Fibroblast of lung (primary cell): ENCODE measurements at regions not wholly inside any gene's neighbourhood (a gene's known extent, or its start where the extent isn't known, plus 50 kb on each side); places are given as distances from the start of the nearest gene placed in this dataset.
A peak's percentile ranks its signal among the peaks of the same experiment; 100 is the strongest.
"Not testable (repeated sequence)": the region's sequence is repeated elsewhere in the genome, so short reads cannot be mapped to it uniquely, and the experiment has no call there.

Source experiments
- DNase-seq, 2 donors: peaks; one replicate each; pipeline versions ENCODE4 v3.0.0 to v3.0.0-alpha.2; 2010; ENCODE audit warnings: low read depth in 2 of 2
- H2AFZ ChIP-seq: 2 replicates; pipeline ENCODE4 v1.5.1; 2012; ENCODE audit warnings: low read length, control low read depth, inconsistent platforms
- H3K27ac ChIP-seq: 2 replicates; pipeline ENCODE4 v1.5.1; 2011; ENCODE audit warnings: low read length, control low read depth; ENCODE audit not compliant: insufficient read depth
- H3K27me3 ChIP-seq: 2 replicates; pipeline ENCODE4 v1.5.1; 2011; ENCODE audit warnings: mild to moderate bottlenecking, low read length; ENCODE audit not compliant: control insufficient read depth, insufficient read depth
- H3K36me3 ChIP-seq: 2 replicates; pipeline ENCODE4 v1.5.1; 2011; ENCODE audit warnings: low read length; ENCODE audit not compliant: control insufficient read depth, insufficient read depth
- H3K4me1 ChIP-seq: 2 replicates; pipeline ENCODE4 v1.5.1; 2011; ENCODE audit warnings: low read length; ENCODE audit not compliant: control insufficient read depth, insufficient read depth; ENCODE audit errors: extremely low read depth
- H3K4me2 ChIP-seq: 2 replicates; pipeline ENCODE4 v1.5.1; 2011; ENCODE audit warnings: low read length, control low read depth; ENCODE audit not compliant: insufficient read depth; ENCODE audit errors: extremely low read depth
- H3K4me3 ChIP-seq, 4 experiments: fragments of 200-600 bp in 1 of 4; sonication (generic) in 1 of 4; replicated peaks in 1 of 4; 2 replicates each; pipeline ENCODE4 v1.5.1; 2011 to 2016; ENCODE audit warnings: low read length in 4 of 4, low read depth in 3 of 4, mild to moderate bottlenecking in 3 of 4, control low read depth in 2 of 4, inconsistent platforms in 1 of 4, mixed read lengths in 1 of 4; ENCODE audit not compliant: insufficient read depth in 1 of 4; ENCODE audit errors: control extremely low read depth in 1 of 4
- H3K79me2 ChIP-seq: 2 replicates; pipeline ENCODE4 v1.5.1; 2012; ENCODE audit warnings: mild to moderate bottlenecking, low read length, inconsistent platforms; ENCODE audit not compliant: control insufficient read depth, insufficient read depth
- H3K9ac ChIP-seq: 2 replicates; pipeline ENCODE4 v1.5.1; 2011; ENCODE audit warnings: mild to moderate bottlenecking, low read length, control low read depth; ENCODE audit not compliant: insufficient read depth
- H3K9me3 ChIP-seq: 2 replicates; pipeline ENCODE4 v1.5.1; 2012; ENCODE audit warnings: low read depth, low read length; ENCODE audit not compliant: control insufficient read depth, insufficient read depth
- H4K20me1 ChIP-seq: 2 replicates; pipeline ENCODE4 v1.5.1; 2011; ENCODE audit warnings: low read length; ENCODE audit not compliant: control insufficient read depth, insufficient read depth; ENCODE audit errors: extremely low read depth
- EZH2 ChIP-seq: IDR thresholded peaks from 2 replicates; pipeline ENCODE4 v1.5.1; 2012; ENCODE audit warnings: low read length, control low read depth, mild to moderate bottlenecking; ENCODE audit errors: missing control alignments
- TF ChIP-seq, protein P1 (sequence below), 2 donors: IDR thresholded peaks in 1 of 2; conservative IDR thresholded peaks in 1 of 2; 1 replicate in 1 of 2; 2 replicates in 1 of 2; pipeline ENCODE4 v1.5.1; 2011 to 2012; ENCODE audit warnings: low read length in 2 of 2, control low read depth in 1 of 2, inconsistent platforms in 1 of 2, low read depth in 1 of 2, mild to moderate bottlenecking in 1 of 2

DNA sequence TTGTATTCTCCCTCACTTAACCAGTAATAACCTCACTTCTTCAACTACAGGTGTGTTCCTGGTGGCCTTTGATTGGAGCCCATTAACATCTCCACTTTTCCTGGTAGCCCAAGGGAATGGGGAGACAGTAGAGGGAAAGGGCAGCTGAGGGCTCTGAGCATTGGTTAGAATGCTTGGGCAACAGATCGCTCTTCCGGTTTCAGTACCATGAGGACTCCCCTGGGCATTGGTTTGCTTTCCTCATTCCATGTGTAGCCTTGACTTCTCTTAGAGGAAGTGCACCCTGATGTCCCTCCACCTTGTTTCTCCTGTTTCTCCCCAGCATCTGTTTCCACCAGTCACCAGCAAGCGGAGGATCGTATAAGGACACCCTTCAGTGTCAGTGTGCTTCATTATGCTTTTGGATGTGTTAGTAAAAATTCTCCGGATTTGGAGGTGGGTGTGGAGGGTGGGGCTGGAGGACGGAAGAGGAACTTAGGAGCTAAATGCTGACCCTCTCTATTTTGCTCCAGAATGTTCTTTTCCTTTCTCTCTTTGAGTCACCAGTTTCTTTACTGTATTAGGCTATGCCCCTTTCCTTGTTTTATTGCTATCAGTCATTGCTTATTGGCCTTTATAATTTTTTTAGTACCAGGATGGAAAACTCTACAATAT is 50.6 kb upstream of the ZNG1B start:
- not testable (repeated sequence) for H3K27me3 ChIP-seq, H3K4me2 ChIP-seq, H3K36me3 ChIP-seq, H3K27ac ChIP-seq, H3K4me3 ChIP-seq, H3K79me2 ChIP-seq, H3K4me1 ChIP-seq, H4K20me1 ChIP-seq, DNase-seq, H3K9ac ChIP-seq, H2AFZ ChIP-seq, H3K9me3 ChIP-seq

DNA sequence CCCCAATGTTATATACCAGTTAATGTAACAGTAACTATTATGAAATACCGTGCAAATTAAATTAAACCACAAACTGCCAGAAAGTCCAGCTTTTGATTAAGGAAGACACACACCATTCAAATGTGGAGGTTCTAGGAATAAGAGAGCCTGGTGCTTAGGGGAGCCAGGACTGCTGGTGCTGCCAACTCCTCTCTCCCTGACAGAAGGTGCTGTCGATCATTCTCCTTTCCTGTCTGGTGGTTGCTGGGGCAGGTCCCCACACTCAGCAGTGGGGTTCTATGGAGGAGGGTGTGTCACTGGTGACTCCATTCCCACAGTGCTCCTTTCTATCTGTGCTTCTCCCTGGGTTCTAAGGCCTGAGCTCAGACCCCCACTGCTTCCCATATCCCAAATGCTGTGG is 57.9 kb upstream of the ZNG1B start:
- H3K27me3 ChIP-seq, DNase-seq, H3K79me2 ChIP-seq, H3K9ac ChIP-seq, H3K4me2 ChIP-seq, H3K36me3 ChIP-seq, H3K9me3 ChIP-seq, H4K20me1 ChIP-seq, H2AFZ ChIP-seq, H3K4me1 ChIP-seq, H3K27ac ChIP-seq, H3K4me3 ChIP-seq: not testable (repeated sequence)

DNA sequence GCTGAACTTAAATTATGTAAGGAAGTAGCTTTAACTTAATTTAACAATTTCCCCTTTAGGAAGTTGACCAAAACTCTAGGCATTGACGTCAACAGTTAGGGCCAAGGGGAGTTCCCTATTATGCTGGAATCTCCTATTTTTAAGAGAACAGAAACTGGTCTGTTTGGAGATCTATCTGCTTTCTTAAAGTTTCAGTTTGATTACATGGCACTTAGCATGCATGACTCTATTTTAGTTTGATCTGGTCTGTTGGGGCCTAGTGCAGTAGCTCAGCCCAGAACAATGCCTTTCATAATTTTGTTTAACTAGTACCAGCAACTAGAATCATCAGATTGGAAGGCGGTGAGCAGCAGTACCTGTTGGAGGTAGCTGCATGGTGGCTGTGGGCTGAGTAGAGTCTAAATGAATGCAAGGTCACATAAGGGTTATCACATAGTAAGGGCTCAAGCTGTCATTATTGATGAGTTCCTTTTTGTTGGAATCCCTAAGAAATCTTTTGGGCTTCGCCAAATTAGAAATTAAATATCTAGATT is 60.5 kb upstream of the ZNG1B start:
- no peaks in the 10 kb centered on the region for H3K4me1 ChIP-seq
- peaks cover 3% of the 10 kb centered on the region for H3K27me3 ChIP-seq
- H3K9me3 ChIP-seq = no peaks in the 10 kb centered on the region
- TF ChIP-seq EZH2 = no peak
- TF ChIP-seq, protein P1, sequence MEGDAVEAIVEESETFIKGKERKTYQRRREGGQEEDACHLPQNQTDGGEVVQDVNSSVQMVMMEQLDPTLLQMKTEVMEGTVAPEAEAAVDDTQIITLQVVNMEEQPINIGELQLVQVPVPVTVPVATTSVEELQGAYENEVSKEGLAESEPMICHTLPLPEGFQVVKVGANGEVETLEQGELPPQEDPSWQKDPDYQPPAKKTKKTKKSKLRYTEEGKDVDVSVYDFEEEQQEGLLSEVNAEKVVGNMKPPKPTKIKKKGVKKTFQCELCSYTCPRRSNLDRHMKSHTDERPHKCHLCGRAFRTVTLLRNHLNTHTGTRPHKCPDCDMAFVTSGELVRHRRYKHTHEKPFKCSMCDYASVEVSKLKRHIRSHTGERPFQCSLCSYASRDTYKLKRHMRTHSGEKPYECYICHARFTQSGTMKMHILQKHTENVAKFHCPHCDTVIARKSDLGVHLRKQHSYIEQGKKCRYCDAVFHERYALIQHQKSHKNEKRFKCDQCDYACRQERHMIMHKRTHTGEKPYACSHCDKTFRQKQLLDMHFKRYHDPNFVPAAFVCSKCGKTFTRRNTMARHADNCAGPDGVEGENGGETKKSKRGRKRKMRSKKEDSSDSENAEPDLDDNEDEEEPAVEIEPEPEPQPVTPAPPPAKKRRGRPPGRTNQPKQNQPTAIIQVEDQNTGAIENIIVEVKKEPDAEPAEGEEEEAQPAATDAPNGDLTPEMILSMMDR (conservative IDR thresholded peaks at IDR 0.05 in 1 of 2, IDR thresholded peaks at IDR 0.05 in 1 of 2; ENCODE audit: low read depth in 1 of 2, low read length in 2 of 2) = no peak
- H3K36me3 ChIP-seq = no peaks in the 10 kb centered on the region
- no peak overlapping the region for H3K9ac ChIP-seq
- no peak overlapping the region for H3K27ac ChIP-seq
- DNase-seq = no peak
- no peak overlapping the region for H3K4me3 ChIP-seq
- no peaks in the 10 kb centered on the region for H3K79me2 ChIP-seq
- H3K4me2 ChIP-seq = no peak overlapping the region
- no peaks in the 10 kb centered on the region for H4K20me1 ChIP-seq
- no peak overlapping the region for H2AFZ ChIP-seq

DNA sequence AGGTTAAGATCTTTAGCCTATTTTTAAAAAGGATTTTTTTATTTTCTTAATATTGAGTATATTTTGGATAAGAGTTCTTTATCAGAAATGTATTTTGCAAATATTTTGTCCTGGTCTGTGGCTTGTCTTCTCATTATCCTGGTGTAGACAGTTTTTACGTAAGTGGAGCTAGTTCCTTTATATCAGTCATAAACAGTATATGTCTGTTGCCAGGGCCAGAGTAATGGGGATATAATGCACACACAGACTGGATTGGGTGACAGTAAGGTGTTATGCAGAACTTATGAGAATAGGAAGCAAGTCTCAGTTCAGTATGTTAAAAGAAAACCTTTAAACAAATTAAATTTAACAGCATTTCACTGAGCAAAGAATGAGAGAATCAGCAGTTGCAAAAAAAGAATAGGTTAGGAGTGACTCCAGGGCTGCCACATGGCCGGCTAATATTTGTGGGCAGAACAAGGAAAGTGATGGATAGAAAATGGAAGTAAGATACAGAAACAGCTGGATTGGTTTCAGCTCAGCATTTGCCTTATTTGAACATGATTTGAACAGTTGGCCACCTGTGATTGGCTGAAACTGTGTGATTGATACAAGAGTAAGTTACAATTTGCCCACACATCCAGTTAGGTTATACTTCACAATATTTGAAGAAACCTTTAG is 61.1 kb upstream of the ZNG1B start:
- Histone ChIP-seq H2AFZ (no peak overlapping the region), H3K4me3 (no peak overlapping the region), H3K36me3 (no peaks in the 10 kb centered on the region), H3K4me1 (no peaks in the 10 kb centered on the region), H4K20me1 (no peaks in the 10 kb centered on the region), H3K79me2 (no peaks in the 10 kb centered on the region), H3K9me3 (no peaks in the 10 kb centered on the region), H3K9ac (no peak overlapping the region), H3K27me3 (peaks cover 3% of the 10 kb centered on the region), H3K27ac (no peak overlapping the region), H3K4me2 (no peak overlapping the region)
- peak in 1 of 2 donors; percentile 7 for DNase-seq
- TF ChIP-seq EZH2 = no peak
- TF ChIP-seq, protein P1 (conservative IDR thresholded peaks at IDR 0.05 in 1 of 2, IDR thresholded peaks at IDR 0.05 in 1 of 2; ENCODE audit: low read depth in 1 of 2, low read length in 2 of 2) = no peak

DNA sequence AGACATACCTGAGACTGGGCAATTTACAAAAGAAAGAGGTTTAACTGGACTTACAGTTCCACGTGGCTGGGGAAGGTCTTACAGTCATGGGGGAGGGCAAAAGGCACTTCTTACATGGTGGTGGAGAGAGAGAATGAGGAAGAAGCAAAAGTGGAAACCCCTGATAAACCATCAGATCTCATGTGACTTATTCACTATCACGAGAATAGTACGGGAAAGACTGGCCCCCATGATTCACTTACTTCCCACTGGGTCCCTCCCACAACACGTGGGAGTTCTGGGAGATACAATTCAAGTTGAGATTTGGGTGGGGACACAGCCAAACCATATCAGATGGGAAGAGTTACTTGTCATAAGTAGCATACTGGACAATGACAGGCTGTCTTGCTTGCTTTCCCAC is 62.6 kb upstream of the ZNG1B start:
- not testable (repeated sequence) for H2AFZ ChIP-seq, DNase-seq, H3K79me2 ChIP-seq

More for the DNA sequence above, 62.6 kb upstream of the ZNG1B start:
- not testable (repeated sequence) for H3K4me3 ChIP-seq, H3K9me3 ChIP-seq, H3K9ac ChIP-seq, H4K20me1 ChIP-seq, H3K4me2 ChIP-seq, H3K27ac ChIP-seq, H3K27me3 ChIP-seq, H3K36me3 ChIP-seq, H3K4me1 ChIP-seq
